HL-60/S4 treated with retinoic acid at 250 ng/mL for 4 days and 3 days (cell line): ENCODE measurements at regions not wholly inside any gene's neighbourhood (a gene's known extent, or its start where the extent isn't known, plus 50 kb on each side); places are given as distances from the start of the nearest gene placed in this dataset.

ENCODE experiments used
- in situ Hi-C: fragments of 300-500 bp; cut with MboI; formaldehyde crosslinking; loops from 2 replicates; pipeline ENCODE4 v1.7.0; 2022; ENCODE audit warnings: low sequenced_read_pairs

DNA sequence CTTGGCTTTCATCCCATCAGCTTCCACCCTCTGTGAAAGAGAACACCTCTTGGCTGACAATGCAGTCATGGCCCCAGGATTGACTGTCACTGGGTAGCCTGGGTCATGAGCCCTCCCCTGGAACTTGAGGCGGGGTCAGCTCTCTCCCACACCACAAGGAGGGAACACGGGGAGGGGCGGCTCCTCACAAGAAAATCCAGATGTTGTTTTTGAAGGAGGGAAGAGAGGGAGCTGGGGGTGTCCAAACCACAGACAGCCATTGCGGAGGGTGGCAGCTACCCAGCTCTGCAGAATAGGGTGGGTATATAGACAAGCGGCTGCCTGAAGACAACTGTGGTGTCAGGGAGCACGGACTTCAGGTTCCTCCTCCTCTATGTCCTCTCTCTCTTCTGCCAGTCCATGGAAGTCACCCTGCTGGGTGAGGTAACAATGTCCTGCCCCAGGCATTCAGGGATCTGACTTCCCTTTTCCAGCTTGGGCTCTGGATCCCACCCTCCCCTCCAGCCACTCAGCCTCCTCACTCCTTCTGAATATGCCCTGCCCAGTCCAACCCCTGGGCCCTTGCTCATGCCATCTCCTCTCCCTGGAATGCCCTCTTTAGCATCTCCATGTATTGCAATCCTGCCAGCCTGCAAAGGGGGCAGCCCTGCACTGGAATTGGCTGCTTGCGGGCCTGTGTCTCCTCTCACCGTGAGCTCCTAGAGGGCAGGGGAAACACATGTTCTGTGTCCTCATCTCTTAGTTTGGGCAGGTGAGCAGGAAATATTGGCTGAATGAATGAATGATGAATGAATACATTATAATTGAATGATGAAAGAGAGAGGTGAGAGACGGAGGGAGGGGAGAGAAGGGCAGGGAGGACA lies 60.9 kb upstream of the RUNX3 start:
- in situ Hi-C loops = no loop called here

- in situ Hi-C loops = no loop called here
Measured at GRCh38 chr1:24990136-24990535, 60.1 kb upstream of the RUNX3 start.

GRCh38 chr1:24989082-24989481 lies 59.0 kb upstream of the RUNX3 start:
- in situ Hi-C loops = no loop called here

- in situ Hi-C loops = no loop called here
Measured at GRCh38 chr1:24988558-24988912, 58.5 kb upstream of the RUNX3 start.

- in situ Hi-C loops = no loop called here
Measured at GRCh38 chr1:24987875-24988557, 57.9 kb upstream of the RUNX3 start.

DNA sequence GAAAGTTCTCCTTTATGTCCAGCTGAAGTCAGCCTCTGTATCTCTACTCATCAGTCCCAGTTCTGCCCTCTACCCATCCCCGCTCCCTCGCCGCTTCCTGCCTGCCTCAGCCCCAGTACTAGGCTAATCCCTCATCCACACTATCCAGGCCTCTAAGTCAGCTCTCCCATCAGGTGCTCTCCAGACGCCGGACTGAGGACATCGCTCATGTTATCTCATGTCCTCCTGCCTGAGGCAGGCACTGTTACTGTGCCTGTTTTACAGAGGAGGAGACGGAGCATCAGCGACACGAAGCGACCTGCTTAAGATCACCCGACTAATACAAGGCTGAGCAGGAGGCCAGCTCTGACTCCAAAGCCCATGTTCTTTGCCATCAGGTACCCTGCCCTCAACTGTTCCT lies 57.3 kb upstream of the RUNX3 start:
- in situ Hi-C loops = no loop called here

DNA sequence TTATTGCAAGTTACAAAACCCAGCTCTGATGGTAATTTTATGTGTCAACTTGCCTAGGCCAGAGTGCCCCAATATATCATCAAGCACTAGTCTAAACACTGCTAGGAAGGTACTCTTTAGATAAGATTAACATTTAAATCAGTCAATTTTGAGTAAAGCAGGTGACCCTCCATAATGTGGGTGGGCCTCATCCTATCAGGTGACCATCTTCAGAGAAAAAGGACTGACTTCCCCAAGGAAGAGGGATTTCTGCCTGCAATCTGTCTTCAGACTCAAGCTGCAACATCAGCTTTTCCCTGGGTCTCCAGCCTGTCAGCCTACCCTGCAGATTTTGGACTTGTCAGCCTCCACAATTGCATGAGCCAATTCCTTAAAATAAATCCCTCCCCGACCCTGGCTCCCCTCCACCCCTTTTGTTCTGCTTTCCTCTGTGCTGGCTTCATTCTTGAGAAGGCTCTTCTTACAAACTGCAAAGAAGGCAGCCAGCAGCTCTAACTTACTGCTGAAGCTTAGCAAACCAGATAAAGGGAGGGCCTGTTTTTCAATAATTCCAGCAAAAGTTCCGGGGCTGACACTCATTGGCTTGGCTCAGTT lies 56.4 kb upstream of the RUNX3 start:
- in situ Hi-C loops = no loop called here

GRCh38 chr1:24985737-24986136 lies 55.7 kb upstream of the RUNX3 start:
- in situ Hi-C loops = no loop called here

- in situ Hi-C loops = no loop called here
Measured at GRCh38 chr1:24984800-24985522, 54.9 kb upstream of the RUNX3 start.

DNA sequence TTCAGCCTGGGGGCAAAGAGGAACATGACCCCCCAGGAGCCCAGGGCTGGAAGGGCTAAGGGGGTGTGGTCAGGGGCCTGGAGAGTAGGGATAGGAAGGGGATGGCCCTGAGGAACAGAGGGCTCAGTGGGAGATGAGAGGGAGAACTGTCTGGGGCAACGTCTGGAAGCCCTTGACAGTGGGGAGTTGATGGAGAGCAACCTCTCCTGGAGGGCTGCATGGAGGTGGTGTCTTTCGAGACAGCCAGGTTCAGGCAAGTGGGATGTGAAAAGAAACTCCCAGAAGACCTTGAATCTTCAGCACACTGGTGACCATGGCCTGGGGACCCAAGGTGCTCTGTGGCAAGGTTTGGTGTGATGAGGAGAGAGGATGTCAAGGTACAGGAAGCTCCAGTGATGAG lies 54.2 kb upstream of the RUNX3 start:
- in situ Hi-C loops = no loop called here

DNA sequence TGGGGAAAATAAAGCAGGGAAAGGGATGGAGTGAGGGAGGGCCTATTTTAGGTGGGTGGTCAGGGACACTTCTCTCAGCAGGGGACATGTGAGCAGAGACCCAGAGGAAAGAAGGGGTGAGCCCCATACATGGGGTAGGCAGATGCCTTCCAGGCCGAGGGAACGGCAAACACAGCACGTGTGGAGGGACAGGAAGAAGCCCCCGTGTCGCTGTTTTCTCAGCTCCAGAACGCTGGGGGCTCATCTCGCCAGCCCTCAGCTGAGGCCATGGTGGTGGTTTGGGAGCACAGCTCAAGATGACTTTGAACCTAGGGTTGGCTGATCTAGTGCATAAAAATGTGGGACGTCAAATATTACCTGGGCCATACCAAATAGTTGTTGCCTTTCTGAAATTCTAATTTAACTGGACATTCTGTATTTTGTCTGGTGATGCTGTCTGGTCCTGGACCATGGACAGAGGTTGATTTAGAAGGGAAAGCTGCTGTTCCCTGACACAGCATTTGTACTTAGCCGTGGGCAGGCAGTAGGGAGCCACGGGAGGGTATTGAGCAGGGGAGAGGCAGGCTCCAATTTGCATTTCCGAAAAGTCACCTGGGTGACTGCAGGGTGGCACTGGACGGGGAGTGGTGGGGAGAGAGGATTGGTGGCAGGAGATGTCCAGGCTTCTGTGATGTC lies 53.1 kb upstream of the RUNX3 start:
- in situ Hi-C loops = no loop called here

DNA sequence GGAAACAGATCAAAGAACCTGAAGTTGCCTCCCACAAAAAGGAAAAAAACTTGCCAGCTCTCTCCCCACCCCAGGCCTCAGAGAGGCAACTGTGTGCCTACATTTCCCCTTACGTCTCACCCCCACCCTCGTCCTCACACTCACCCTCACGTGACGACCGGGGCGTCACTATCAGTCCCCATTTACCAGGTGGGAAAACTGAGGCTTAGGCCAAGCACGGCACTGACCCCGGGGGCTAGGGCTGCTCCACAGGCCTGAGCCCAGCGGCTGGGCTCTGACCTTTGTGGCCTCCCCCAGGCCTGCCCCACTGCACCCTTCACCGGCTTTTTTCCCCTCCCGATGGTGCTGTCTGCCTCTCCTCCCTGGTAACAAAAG lies 51.5 kb upstream of the RUNX3 start:
- in situ Hi-C loops = no loop called here

DNA sequence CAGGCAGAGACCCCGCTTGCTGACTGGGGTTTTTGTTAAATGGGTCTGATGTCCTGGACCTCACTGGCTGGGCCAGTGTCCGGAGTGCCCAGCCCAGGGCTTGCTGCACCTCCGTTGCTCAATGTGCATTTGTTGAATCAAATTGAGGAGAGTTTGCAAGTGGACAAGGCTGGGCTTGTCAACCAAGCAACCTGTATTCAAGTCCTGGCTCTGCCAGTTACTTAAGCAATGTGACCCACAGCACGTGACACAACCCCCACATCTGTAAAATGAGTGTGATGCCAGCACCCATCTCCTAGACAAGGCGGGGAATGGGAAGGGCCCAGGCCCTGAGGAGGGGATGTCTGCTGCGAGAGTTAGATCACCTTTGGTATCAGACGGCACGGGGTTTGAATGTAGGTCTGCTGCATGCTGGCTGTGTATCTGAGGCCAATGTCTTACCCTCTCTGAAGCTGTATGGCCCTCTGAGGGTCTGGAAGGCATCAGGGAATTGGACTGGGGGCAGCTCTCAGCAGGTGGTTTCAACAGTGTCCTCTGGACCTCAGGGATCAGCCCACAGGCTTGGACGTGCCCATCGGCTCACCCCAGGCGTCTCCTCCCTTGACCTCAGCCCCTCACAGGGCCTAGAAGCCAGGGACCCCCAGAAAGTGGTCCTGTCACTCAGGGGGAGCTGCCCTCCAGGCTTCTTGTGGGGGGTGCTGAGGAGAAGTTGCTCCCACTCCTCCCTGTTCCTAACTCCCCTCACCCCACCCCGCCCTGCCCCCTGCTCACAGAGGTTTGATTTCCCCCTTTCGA lies 51.0 kb upstream of the RUNX3 start:
- in situ Hi-C loops = no loop called here
